Erythroblast (primary cell): ENCODE measurements at regions not wholly inside any gene's neighbourhood (a gene's known extent, or its start where the extent isn't known, plus 50 kb on each side); places are given as distances from the start of the nearest gene placed in this dataset.

Source experiments
- GATA1 ChIP-seq: IDR thresholded peaks from 2 replicates; pipeline ENCODE4 v1.6.1; 2011; ENCODE audit warnings: low read depth, mild to moderate bottlenecking, control low read depth, low read length, moderate library complexity
- POLR2A ChIP-seq: IDR thresholded peaks from 2 replicates; pipeline ENCODE4 v1.6.1; 2011; ENCODE audit warnings: mild to moderate bottlenecking, low read length

GRCh38 chrY:8659721-8660120 lies 677.5 kb upstream of the TSPY4 start:
- no peak for TF ChIP-seq POLR2A
- TF ChIP-seq GATA1 = no peak
